Transverse colon (tissue), 4 donors: ENCODE measurements at regions not wholly inside any gene's neighbourhood (a gene's known extent, or its start where the extent isn't known, plus 50 kb on each side); places are given as distances from the start of the nearest gene placed in this dataset.

Source experiments
- POLR2AphosphoS5 ChIP-seq, 3 donors: sonication (generic); formaldehyde crosslinking; IDR thresholded peaks; one replicate each; pipeline ENCODE4 v1.6.1; 2016; ENCODE audit warnings: antibody characterized with exemption in 3 of 3
- TF ChIP-seq, protein P1 (sequence below), 5 experiments: fragments of 200-600 bp in 3 of 5; fragments of 450-650 bp in 2 of 5; sonication (generic) in 3 of 5; IDR thresholded peaks; 1 replicate in 2 of 5; 2 replicates in 3 of 5; pipeline ENCODE4 v1.5.1; 2016 to 2017; ENCODE audit warnings: antibody characterized with exemption in 5 of 5, inconsistent platforms in 3 of 5, mild to moderate bottlenecking in 2 of 5, moderate library complexity in 1 of 5

DNA sequence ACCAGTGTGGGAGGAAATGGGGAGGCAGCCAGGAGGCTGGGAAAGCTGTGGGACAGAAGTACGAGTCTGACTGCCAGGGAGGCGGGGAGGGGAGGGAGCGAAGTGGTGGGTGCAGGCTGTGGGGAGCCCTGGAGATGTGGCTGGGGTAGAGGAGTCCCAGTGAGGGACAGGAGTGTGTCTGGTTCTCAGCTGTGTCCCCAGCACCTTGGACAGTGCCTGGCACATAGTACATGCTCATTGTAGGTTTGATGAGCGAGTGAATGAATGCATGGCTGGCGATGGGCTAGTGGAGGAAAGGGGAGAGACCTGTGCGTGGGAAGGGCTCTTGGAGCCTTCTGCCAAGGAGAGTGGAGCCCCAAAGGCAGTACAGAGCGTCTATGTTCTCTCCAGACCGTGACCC lies 104.1 kb downstream of the SIK1 start:
- TF ChIP-seq, protein P1, sequence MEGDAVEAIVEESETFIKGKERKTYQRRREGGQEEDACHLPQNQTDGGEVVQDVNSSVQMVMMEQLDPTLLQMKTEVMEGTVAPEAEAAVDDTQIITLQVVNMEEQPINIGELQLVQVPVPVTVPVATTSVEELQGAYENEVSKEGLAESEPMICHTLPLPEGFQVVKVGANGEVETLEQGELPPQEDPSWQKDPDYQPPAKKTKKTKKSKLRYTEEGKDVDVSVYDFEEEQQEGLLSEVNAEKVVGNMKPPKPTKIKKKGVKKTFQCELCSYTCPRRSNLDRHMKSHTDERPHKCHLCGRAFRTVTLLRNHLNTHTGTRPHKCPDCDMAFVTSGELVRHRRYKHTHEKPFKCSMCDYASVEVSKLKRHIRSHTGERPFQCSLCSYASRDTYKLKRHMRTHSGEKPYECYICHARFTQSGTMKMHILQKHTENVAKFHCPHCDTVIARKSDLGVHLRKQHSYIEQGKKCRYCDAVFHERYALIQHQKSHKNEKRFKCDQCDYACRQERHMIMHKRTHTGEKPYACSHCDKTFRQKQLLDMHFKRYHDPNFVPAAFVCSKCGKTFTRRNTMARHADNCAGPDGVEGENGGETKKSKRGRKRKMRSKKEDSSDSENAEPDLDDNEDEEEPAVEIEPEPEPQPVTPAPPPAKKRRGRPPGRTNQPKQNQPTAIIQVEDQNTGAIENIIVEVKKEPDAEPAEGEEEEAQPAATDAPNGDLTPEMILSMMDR (IDR thresholded peaks at IDR 0.05) = no peak
- no peak for TF ChIP-seq POLR2AphosphoS5 (IDR thresholded peaks at IDR 0.05)
